ENCODE measurements at regions not wholly inside any gene's neighbourhood (a gene's known extent, or its start where the extent isn't known, plus 50 kb on each side); places are given as distances from the start of the nearest gene placed in this dataset.
"Not testable (repeated sequence)": the region's sequence is repeated elsewhere in the genome, so short reads cannot be mapped to it uniquely, and the experiment has no call there.

DNA sequence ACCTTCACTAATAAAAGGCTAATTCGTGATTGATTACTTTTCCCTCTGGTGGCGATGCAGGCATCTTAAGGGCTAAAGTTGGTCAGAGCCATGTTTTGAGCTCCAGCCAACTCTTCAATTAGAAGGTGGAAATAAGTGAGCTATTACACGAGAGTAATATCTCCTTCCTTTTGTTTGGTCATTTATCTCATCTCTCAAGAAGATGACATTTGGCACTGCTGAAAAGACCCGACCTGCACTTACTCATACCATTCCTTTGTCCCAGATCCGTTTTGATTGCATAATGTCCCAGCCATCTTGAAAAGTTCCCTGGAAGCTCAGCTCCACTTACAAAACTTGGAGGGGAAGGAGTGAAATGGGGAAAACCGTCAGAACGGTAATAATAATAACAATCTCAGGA, 316.2 kb downstream of the VRK1 start:
- H3K4me2 ChIP-seq (ENCODE audit: low read length) = no peak overlapping the region
- H3K4me3 ChIP-seq (ENCODE audit: low read length) = no peak overlapping the region
- H3K9me3 ChIP-seq (replicated peaks; ENCODE audit: low read length) = peaks cover 8% of the 10 kb centered on the region
- H3K27me3 ChIP-seq (ENCODE audit: control insufficient read depth, insufficient read depth, low read length) = no peaks in the 10 kb centered on the region
- H3K9ac ChIP-seq (ENCODE audit: low read depth, low read length) = no peak overlapping the region
- no peaks in the 10 kb centered on the region for H3K36me3 ChIP-seq (ENCODE audit: insufficient read depth, low read length)
- no peaks in the 10 kb centered on the region for H3K4me1 ChIP-seq (ENCODE audit: control insufficient read depth, insufficient read depth, low read length)

DNA sequence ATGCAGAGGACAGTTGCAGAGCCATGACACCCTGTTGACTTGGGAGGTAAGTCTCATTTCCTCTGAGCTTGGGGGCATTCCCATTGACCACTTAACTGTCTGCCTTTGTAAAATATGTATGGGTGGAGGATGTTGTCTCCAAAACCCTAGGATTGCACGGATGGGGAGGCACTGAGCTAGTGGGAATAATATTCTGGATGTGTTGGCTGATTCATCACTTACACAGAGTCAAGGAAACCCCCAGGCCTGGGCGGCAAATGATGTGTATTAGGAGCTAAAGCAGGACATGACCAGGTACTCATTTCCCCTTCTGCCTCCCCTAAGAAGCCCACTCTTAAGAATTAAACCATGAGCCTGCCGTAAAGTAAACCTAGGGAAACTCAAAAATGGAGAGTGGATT, 319.4 kb downstream of the VRK1 start:
- no peaks in the 10 kb centered on the region for H3K36me3 ChIP-seq (ENCODE audit: insufficient read depth, low read length)
- H3K9me3 ChIP-seq (replicated peaks; ENCODE audit: low read length) = peaks cover 20% of the 10 kb centered on the region
- H3K27me3 ChIP-seq (ENCODE audit: control insufficient read depth, insufficient read depth, low read length) = no peaks in the 10 kb centered on the region
- no peak overlapping the region for H3K4me2 ChIP-seq (ENCODE audit: low read length)
- no peaks in the 10 kb centered on the region for H3K4me1 ChIP-seq (ENCODE audit: control insufficient read depth, insufficient read depth, low read length)
- no peak overlapping the region for H3K4me3 ChIP-seq (ENCODE audit: low read length)
- no peak overlapping the region for H3K9ac ChIP-seq (ENCODE audit: low read depth, low read length)

DNA sequence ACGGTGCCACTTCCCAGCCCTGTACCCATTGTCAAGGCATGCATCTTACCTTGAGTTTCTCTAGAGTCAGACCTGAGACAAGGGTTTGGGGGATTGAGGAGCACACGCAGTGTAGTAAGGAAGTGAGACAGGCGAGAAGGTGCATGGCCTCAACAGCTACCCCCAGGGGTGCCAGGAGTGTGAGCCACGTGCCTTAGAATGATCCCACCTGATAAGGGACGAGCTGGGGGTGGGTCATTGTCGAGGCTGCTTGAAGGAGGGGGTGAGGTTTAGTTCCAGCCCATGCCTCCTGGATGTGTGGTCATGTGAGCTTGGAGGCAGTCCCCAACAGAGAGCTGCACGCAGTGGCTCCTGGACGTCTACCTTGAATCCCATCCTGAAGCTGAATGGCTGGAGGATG, 320.5 kb downstream of the VRK1 start:
- no peaks in the 10 kb centered on the region for H3K4me1 ChIP-seq (ENCODE audit: control insufficient read depth, insufficient read depth, low read length)
- no peak overlapping the region for H3K4me3 ChIP-seq (ENCODE audit: low read length)
- peaks cover 20% of the 10 kb centered on the region for H3K9me3 ChIP-seq (replicated peaks; ENCODE audit: low read length)
- no peak overlapping the region for H3K4me2 ChIP-seq (ENCODE audit: low read length)
- no peak overlapping the region for H3K9ac ChIP-seq (ENCODE audit: low read depth, low read length)
- H3K27me3 ChIP-seq (ENCODE audit: control insufficient read depth, insufficient read depth, low read length) = no peaks in the 10 kb centered on the region
- H3K36me3 ChIP-seq (ENCODE audit: insufficient read depth, low read length) = no peaks in the 10 kb centered on the region

DNA sequence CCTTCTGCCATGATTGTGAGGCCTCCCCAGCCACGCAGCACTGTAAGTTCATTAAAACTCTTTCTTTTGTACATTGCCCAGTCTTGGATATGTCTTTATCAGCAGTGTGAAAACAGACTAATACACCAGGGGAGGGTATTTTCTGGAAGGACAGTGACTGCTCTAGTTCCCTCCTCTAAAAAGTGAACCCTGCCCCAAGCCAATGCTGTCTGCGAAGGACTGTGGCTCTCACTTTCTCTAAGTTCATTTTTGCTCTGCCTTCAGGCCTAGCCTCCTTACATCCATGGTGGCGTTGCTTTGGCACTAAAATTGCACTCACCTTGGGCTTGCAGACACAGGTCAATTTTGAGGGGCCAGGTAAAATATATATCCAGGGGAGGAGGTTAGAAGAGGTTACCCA, 323.0 kb downstream of the VRK1 start:
- H3K27me3 ChIP-seq (ENCODE audit: control insufficient read depth, insufficient read depth, low read length) = no peaks in the 10 kb centered on the region
- H3K4me1 ChIP-seq (ENCODE audit: control insufficient read depth, insufficient read depth, low read length) = no peaks in the 10 kb centered on the region
- H3K9me3 ChIP-seq (replicated peaks; ENCODE audit: low read length) = peaks cover 20% of the 10 kb centered on the region
- no peak overlapping the region for H3K4me2 ChIP-seq (ENCODE audit: low read length)
- H3K4me3 ChIP-seq (ENCODE audit: low read length) = no peak overlapping the region
- H3K9ac ChIP-seq (ENCODE audit: low read depth, low read length) = no peak overlapping the region
- H3K36me3 ChIP-seq (ENCODE audit: insufficient read depth, low read length) = no peaks in the 10 kb centered on the region

DNA sequence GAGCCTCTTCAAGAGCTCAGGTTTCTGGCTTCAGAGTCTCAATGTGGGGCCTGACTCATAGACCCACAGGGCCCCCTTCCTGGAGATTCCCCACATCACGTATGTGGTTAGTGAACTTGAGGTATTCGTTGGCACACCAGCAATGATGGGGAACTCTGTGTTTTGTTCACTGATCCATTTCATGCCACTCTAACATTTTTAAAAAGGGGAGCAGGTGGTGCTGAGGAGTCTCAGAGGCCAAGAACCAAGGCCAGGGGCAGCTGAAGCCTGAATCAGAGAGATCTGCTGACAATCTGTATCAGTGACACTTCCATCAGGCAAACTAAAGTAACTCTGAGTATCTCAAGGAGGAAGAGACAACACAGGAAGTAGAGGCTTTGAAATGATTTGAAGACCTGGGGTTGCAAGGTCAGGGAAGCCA, 323.4 kb downstream of the VRK1 start:
- no peak overlapping the region for H3K4me2 ChIP-seq (ENCODE audit: low read length)
- no peak overlapping the region for H3K4me3 ChIP-seq (ENCODE audit: low read length)

DNA sequence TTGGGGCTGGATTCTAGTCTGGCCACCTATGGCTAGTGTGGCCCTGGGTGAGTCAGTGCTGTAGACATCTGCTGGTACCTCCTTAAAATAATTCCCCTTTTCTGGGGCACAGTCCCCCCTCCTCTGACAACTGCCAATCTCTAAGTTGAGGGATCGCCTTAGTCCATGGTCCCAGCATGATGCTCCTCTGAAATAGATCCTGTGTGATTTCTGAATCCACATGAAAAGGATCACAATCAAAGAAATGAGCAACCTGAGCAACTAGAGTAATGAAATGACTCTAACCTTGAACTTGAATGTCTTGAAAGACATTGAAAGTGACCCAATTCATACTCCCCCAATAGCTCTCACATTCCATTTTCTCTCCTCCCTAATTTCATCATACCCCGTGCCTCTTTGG, 332.5 kb downstream of the VRK1 start:
- Histone ChIP-seq H3K9ac (ENCODE audit: low read depth, low read length) (no peak overlapping the region), H3K36me3 (ENCODE audit: insufficient read depth, low read length) (no peaks in the 10 kb centered on the region), H3K4me1 (ENCODE audit: control insufficient read depth, insufficient read depth, low read length) (no peaks in the 10 kb centered on the region), H3K27me3 (ENCODE audit: control insufficient read depth, insufficient read depth, low read length) (no peaks in the 10 kb centered on the region), H3K4me3 (ENCODE audit: low read length) (no peak overlapping the region), H3K4me2 (ENCODE audit: low read length) (no peak overlapping the region), H3K9me3 (replicated peaks; ENCODE audit: low read length) (peaks cover 3% of the 10 kb centered on the region)

More for the DNA sequence above, 323.4 kb downstream of the VRK1 start:
- H3K27me3 ChIP-seq (ENCODE audit: control insufficient read depth, insufficient read depth, low read length) = no peaks in the 10 kb centered on the region
- H3K9ac ChIP-seq (ENCODE audit: low read depth, low read length) = no peak overlapping the region
- peaks cover 20% of the 10 kb centered on the region for H3K9me3 ChIP-seq (replicated peaks; ENCODE audit: low read length)
- no peaks in the 10 kb centered on the region for H3K4me1 ChIP-seq (ENCODE audit: control insufficient read depth, insufficient read depth, low read length)
- H3K36me3 ChIP-seq (ENCODE audit: insufficient read depth, low read length) = no peaks in the 10 kb centered on the region

DNA sequence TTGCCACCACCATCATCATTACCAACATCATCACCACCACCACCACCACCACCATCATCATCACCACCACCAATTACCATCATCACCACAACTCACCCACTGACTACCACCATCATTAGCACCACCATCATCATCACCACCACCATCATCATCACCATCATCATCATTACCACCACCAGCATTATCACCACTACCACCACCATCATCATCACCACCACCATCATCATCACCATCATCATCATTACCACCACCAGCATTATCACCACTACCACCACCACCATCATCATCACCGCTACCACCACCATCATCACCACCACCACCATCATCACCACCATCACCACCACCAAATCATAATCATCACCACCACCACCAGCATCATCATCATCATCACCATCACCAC, 338.7 kb downstream of the VRK1 start:
- H3K9ac ChIP-seq (ENCODE audit: low read depth, low read length); H3K4me2 ChIP-seq (ENCODE audit: low read length); H3K9me3 ChIP-seq (replicated peaks; ENCODE audit: low read length); H3K27me3 ChIP-seq (ENCODE audit: control insufficient read depth, insufficient read depth, low read length); H3K4me3 ChIP-seq (ENCODE audit: low read length); H3K4me1 ChIP-seq (ENCODE audit: control insufficient read depth, insufficient read depth, low read length); H3K36me3 ChIP-seq (ENCODE audit: insufficient read depth, low read length): not testable (repeated sequence)

DNA sequence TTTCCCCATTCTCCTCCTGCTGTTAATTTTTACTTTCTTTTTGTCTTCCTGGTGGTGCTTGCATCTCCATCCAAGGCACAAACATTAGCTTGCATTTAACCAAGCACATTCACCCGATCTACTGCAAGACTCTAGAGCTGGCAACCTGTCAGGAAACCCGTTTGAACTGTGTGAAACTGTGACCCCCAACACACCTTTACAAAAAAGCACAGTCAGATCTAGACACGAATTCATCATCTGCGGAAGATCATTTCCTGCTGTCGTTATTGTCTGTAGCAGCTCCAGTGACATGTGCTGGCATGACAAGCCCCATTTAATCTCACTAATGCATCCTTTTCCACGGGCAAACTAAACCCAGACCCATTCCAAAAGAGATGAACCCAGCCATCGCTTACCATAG, 340.5 kb downstream of the VRK1 start:
- Histone ChIP-seq H3K9ac (ENCODE audit: low read depth, low read length) (no peak overlapping the region), H3K4me1 (ENCODE audit: control insufficient read depth, insufficient read depth, low read length) (no peaks in the 10 kb centered on the region), H3K4me2 (ENCODE audit: low read length) (no peak overlapping the region), H3K4me3 (ENCODE audit: low read length) (no peak overlapping the region), H3K9me3 (replicated peaks; ENCODE audit: low read length) (peaks cover 6% of the 10 kb centered on the region), H3K27me3 (ENCODE audit: control insufficient read depth, insufficient read depth, low read length) (no peaks in the 10 kb centered on the region), H3K36me3 (ENCODE audit: insufficient read depth, low read length) (no peaks in the 10 kb centered on the region)

DNA sequence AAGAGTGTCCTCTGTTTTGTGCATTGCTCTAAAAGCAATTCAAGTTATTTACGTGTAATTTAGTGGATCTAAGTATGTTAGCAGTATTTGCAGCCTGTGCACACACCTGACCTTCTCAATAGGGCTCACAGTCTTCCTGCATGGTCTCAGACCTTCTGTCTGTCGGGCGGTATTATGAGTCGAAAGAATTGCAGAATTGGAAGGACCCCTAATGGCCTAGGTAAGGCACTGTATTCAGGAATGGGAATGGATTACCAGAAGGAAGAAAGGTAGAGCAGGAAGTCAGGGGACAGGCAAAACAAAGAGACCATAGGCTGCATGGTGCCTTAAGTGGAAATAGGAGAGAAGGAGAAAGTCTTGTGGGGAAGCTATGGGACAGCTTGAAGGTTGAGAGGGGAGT, 341.6 kb downstream of the VRK1 start:
- Histone ChIP-seq H3K9me3 (replicated peaks; ENCODE audit: low read length) (peaks cover 10% of the 10 kb centered on the region), H3K9ac (ENCODE audit: low read depth, low read length) (no peak overlapping the region), H3K27me3 (ENCODE audit: control insufficient read depth, insufficient read depth, low read length) (no peaks in the 10 kb centered on the region), H3K4me2 (ENCODE audit: low read length) (no peak overlapping the region), H3K36me3 (ENCODE audit: insufficient read depth, low read length) (no peaks in the 10 kb centered on the region), H3K4me3 (ENCODE audit: low read length) (no peak overlapping the region), H3K4me1 (ENCODE audit: control insufficient read depth, insufficient read depth, low read length) (no peaks in the 10 kb centered on the region)

DNA sequence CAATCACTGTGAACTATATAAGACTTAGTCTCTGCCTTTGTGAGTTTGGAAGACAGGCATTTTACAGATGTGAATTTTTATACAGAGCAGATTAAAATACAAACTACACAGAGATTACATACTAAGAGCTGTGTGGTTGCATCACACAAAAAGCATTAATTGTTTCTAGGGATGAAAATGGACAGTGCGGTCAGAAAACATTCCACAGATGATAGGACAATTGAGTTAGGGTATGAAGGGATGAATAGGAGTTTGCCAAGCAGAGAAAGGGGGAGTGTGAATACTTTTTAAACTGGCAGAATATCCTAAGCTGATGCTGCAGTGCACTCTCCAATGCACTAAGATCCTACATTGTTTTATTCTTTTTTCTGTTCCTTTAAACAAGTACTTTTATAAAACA, 345.8 kb downstream of the VRK1 start:
- no peak overlapping the region for H3K4me2 ChIP-seq (ENCODE audit: low read length)
- H3K9me3 ChIP-seq (replicated peaks; ENCODE audit: low read length) = peaks cover 10% of the 10 kb centered on the region
- no peak overlapping the region for H3K4me3 ChIP-seq (ENCODE audit: low read length)
- no peaks in the 10 kb centered on the region for H3K4me1 ChIP-seq (ENCODE audit: control insufficient read depth, insufficient read depth, low read length)
- H3K9ac ChIP-seq (ENCODE audit: low read depth, low read length) = no peak overlapping the region
- no peaks in the 10 kb centered on the region for H3K27me3 ChIP-seq (ENCODE audit: control insufficient read depth, insufficient read depth, low read length)
- H3K36me3 ChIP-seq (ENCODE audit: insufficient read depth, low read length) = no peaks in the 10 kb centered on the region

DNA sequence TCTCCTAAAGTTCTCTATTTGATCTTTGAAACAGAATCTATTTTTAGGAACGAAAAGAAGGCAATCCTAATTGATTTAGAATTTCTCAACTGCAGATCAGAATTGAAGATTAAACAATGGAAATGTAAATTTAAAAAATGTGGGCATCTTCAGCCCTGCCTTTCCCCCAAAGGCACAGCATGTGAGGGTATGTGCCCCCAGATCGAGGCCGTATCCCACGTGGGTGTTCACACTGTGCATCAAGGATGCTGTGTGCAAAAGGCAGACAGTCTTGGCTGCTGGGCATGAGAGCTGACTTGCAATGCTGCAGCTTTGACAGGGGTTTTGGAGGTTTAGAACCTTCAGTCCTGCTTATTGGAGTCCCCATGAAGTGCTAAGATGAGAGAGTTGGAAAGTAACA, 346.3 kb downstream of the VRK1 start:
- Histone ChIP-seq H3K9ac (ENCODE audit: low read depth, low read length) (no peak overlapping the region), H3K27me3 (ENCODE audit: control insufficient read depth, insufficient read depth, low read length) (no peaks in the 10 kb centered on the region), H3K4me1 (ENCODE audit: control insufficient read depth, insufficient read depth, low read length) (no peaks in the 10 kb centered on the region), H3K4me3 (ENCODE audit: low read length) (no peak overlapping the region), H3K4me2 (ENCODE audit: low read length) (no peak overlapping the region), H3K9me3 (replicated peaks; ENCODE audit: low read length) (peaks cover 10% of the 10 kb centered on the region), H3K36me3 (ENCODE audit: insufficient read depth, low read length) (no peaks in the 10 kb centered on the region)

DNA sequence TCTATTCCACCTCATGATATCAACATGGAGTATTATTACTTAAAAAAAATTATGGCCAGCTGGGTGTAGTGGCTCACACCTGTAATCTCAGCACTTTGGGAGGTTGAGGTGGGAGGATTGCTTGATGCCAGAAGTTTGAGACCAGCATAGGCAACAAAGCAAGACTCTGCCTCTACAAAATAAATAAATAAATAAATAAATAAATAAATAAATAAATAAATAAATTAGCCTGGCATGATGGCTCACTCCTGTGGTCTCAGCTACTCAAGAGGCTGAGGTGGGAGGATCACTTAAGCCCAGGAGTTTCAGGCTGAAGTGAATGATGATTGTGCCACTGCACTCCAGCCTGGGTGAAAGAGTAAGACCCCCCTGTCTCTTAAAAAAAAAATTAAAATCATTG, 350.8 kb downstream of the VRK1 start:
- H3K36me3 ChIP-seq (ENCODE audit: insufficient read depth, low read length); H3K4me2 ChIP-seq (ENCODE audit: low read length); H3K9ac ChIP-seq (ENCODE audit: low read depth, low read length); H3K4me3 ChIP-seq (ENCODE audit: low read length); H3K27me3 ChIP-seq (ENCODE audit: control insufficient read depth, insufficient read depth, low read length); H3K4me1 ChIP-seq (ENCODE audit: control insufficient read depth, insufficient read depth, low read length): not testable (repeated sequence)
- H3K9me3 ChIP-seq (replicated peaks; ENCODE audit: low read length) = peaks cover 28% of the 10 kb centered on the region

Measured in skeletal muscle satellite cell (primary cell).